K562 (cell line): ENCODE measurements at regions not wholly inside any gene's neighbourhood (a gene's known extent, or its start where the extent isn't known, plus 50 kb on each side); places are given as distances from the start of the nearest gene placed in this dataset.

Source experiments
- ATAC-seq: fragments of 200-7000 bp; cut with Tn5 transposase; 3 replicates; pipeline ENCODE4 v1.9.1; 2020; ENCODE audit warnings: moderate library complexity
- BruUV-seq: library from RNA; stranded (reverse); fragments of 400-500 nt; replicated peaks from 2 replicates; lab custom pipeline; 2021; lab: Mats Ljungman, UMichigan
- CTCF ChIA-PET: fragments of 300-600 bp; formaldehyde crosslinking; extraction: SDS; loops from one replicate; lab custom pipeline; 2021; ENCODE audit warnings: low intra/inter-chr PET ratio; lab: Yijun Ruan, JAX
- POLR2A ChIA-PET: fragments of 300-600, 350-650 bp; sonication (Branson Sonifier 250); formaldehyde crosslinking; extraction: SDS; loops from one replicate; lab custom pipeline; 2021; ENCODE audit warnings: antibody characterized with exemption, inconsistent platforms; lab: Yijun Ruan, JAX
- DNase-seq, 4 experiments: peaks; one replicate each; pipeline versions ENCODE4 v3.0.0 to v3.0.0-alpha.2; 2011 to 2018; ENCODE audit warnings: low spot score in 3 of 4, mixed read lengths in 3 of 4; ENCODE audit errors: extremely low read depth in 1 of 4
- FAIRE-seq: peaks from 2 replicates; lab custom pipeline; 2011; peaks lifted over from hg19 to GRCh38; lab: Jason Lieb, UNC
- H2AFZ ChIP-seq: 2 replicates; pipeline ENCODE4 v1.6.0; 2011; ENCODE audit warnings: low read depth, low read length, control low read depth, inconsistent platforms
- H3K27ac ChIP-seq: fragments of 200-600 bp; 3 replicates; pipeline ENCODE4 v1.8.0; 2011; ENCODE audit warnings: low read depth, mild to moderate bottlenecking, control low read depth, inconsistent platforms, low read length, moderate library complexity, mixed read lengths; ENCODE audit errors: extremely low read depth
- H3K27me3 ChIP-seq, 2 experiments: fragments of 300-600 bp in 1 of 2; 2 replicates in 1 of 2; 3 replicates in 1 of 2; pipeline versions ENCODE4 v1.6.0 to v1.8.0; 2011; ENCODE audit warnings: inconsistent platforms in 2 of 2, low read length in 2 of 2, mild to moderate bottlenecking in 1 of 2, mixed read lengths in 1 of 2, moderate library complexity in 1 of 2; ENCODE audit not compliant: control insufficient read depth in 2 of 2, insufficient read depth in 2 of 2
- H3K36me3 ChIP-seq: fragments of 300-600 bp; 3 replicates; pipeline ENCODE4 v1.8.0; 2011; ENCODE audit warnings: mild to moderate bottlenecking, low read length, inconsistent platforms; ENCODE audit not compliant: control insufficient read depth, insufficient read depth
- H3K4me1 ChIP-seq, 2 experiments: fragments of 200-600 bp in 1 of 2; replicated peaks in 1 of 2; 2 replicates in 1 of 2; 3 replicates in 1 of 2; pipeline versions ENCODE4 v1.5.1 to v1.8.0; 2011; ENCODE audit warnings: inconsistent platforms in 2 of 2, low read length in 2 of 2, mild to moderate bottlenecking in 1 of 2, mixed read lengths in 1 of 2, moderate library complexity in 1 of 2; ENCODE audit not compliant: control insufficient read depth in 2 of 2, insufficient read depth in 2 of 2
- H3K4me2 ChIP-seq: 2 replicates; pipeline ENCODE4 v1.6.1; 2011; ENCODE audit warnings: low read length, control low read depth, inconsistent platforms, mixed read lengths; ENCODE audit not compliant: insufficient read depth
- H3K4me3 ChIP-seq: fragments of 200-600 bp; sonication (generic), shearing (Covaris generic); 2 replicates; pipeline ENCODE4 v1.5.1; 2016; ENCODE audit warnings: control low read depth, inconsistent platforms
- H3K79me2 ChIP-seq: fragments of 200-600 bp; 3 replicates; pipeline ENCODE4 v1.8.0; 2011; ENCODE audit warnings: low read length, inconsistent platforms; ENCODE audit not compliant: control insufficient read depth, insufficient read depth
- H3K9ac ChIP-seq, 2 experiments: 2 replicates each; pipeline versions ENCODE4 v1.6.0 to v1.6.1; 2011; ENCODE audit warnings: low read depth in 2 of 2, low read length in 2 of 2, control low read depth in 1 of 2, inconsistent platforms in 1 of 2, mild to moderate bottlenecking in 1 of 2, mixed read lengths in 1 of 2; ENCODE audit not compliant: insufficient read depth in 1 of 2
- H3K9me1 ChIP-seq: one replicate; pipeline ENCODE4 v1.6.0; 2011; ENCODE audit warnings: inconsistent platforms, mild to moderate bottlenecking, low read length, moderate library complexity; ENCODE audit not compliant: control insufficient read depth, insufficient read depth
- H3K9me3 ChIP-seq: replicated peaks from 2 replicates; pipeline ENCODE4 v1.5.1; 2011; ENCODE audit warnings: low read depth, low read length, inconsistent platforms; ENCODE audit not compliant: control insufficient read depth, insufficient read depth
- H4K20me1 ChIP-seq: replicated peaks from 2 replicates; pipeline ENCODE4 v1.6.1; 2011; ENCODE audit warnings: low read length, inconsistent platforms, mixed read lengths; ENCODE audit not compliant: control insufficient read depth, insufficient read depth
- ARID2 ChIP-seq: fragments of 450-650 bp; IDR thresholded peaks from 2 replicates; pipeline ENCODE4 v1.6.1; 2017; ENCODE audit warnings: antibody characterized with exemption, mild to moderate bottlenecking
- FOXJ3 ChIP-seq: sonication (generic); formaldehyde crosslinking; IDR thresholded peaks from 2 replicates; pipeline ENCODE4 v1.4.0; 2020; ENCODE audit warnings: mild to moderate bottlenecking, missing genetic modification reagents
- NFATC3 ChIP-seq: fragments of 450-650 bp; IDR thresholded peaks from 2 replicates; pipeline ENCODE4 v1.6.1; 2017; ENCODE audit warnings: mild to moderate bottlenecking
- PTTG1 ChIP-seq: fragments of 450-650 bp; IDR thresholded peaks from 2 replicates; pipeline ENCODE4 v1.6.1; 2016; ENCODE audit warnings: low read depth, mild to moderate bottlenecking, missing genetic modification characterization, missing compliant biosample characterization
- RB1 ChIP-seq: fragments of 450-650 bp; IDR thresholded peaks from 2 replicates; pipeline ENCODE4 v1.6.1; 2017; ENCODE audit warnings: low read depth, mild to moderate bottlenecking
- SRSF1 ChIP-seq: fragments of 200-400 bp; formaldehyde crosslinking; IDR thresholded peaks from 2 replicates; pipeline ENCODE4 v1.6.1; 2017; ENCODE audit warnings: mild to moderate bottlenecking, low read depth, low read length, moderate library complexity
- SUPT5H ChIP-seq: fragments of 450-650 bp; IDR thresholded peaks from 2 replicates; pipeline ENCODE4 v1.6.1; 2016
- ZNF507 ChIP-seq: conservative IDR thresholded peaks from 2 replicates; pipeline ENCODE4 v1.6.1; 2017; ENCODE audit warnings: missing genetic modification characterization, missing compliant biosample characterization
- ZNF699 ChIP-seq: fragments of 250-450 bp; sonication (Bioruptor Pico); IDR thresholded peaks from 2 replicates; pipeline ENCODE4 v1.8.0; 2021; ENCODE audit warnings: mild to moderate bottlenecking, moderate library complexity; ENCODE audit not compliant: insufficient replicate concordance
- WGBS: fragments of 100-300 bp; shearing (Covaris generic); methylation state at CpG from one replicate; pipeline ENCODE4 v1.1.6; 2016; ENCODE audit warnings: low coverage, mixed read lengths; ENCODE audit not compliant: insufficient coverage; ENCODE audit errors: missing lambda C conversion rate; 5-methylcytosine and 5-hydroxymethylcytosine counted together
- in situ Hi-C: fragments of 300-500 bp; cut with MboI; formaldehyde crosslinking; loops from 4 replicates; pipeline ENCODE4 v1.15.0; 2018; ENCODE audit warnings: inconsistent platforms, mixed read lengths
- intact Hi-C: fragments of 100-400 bp; cut with micrococcal nuclease; formaldehyde crosslinking; loops from 2 replicates; pipeline ENCODE4 v1.14.2; 2022
- TF ChIP-seq, protein P1 (sequence below): fragments of 250-450 bp; sonication (Bioruptor Pico); IDR thresholded peaks from 2 replicates; pipeline ENCODE4 v1.8.0; 2022; ENCODE audit warnings: inconsistent platforms, mild to moderate bottlenecking, moderate library complexity, borderline replicate concordance

DNA sequence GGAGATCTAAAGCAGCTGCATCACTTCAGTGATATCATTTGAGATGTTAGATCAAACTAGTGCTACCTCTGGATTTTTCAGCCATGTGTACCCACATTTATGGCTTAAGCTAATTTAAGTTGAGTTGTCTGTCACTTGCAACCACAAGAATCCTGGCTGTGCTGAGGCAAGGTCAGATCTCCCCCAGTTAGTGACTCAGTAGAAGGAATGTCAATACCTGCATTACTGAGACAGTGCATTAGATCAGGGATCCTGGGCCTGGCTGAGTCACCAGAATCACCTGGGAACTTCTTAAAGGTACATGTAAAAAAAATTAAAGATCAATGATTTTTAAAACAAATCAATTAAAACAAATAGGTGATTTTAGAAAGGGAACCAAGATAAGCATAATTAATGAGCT lies 84.6 kb upstream of the GRIN2B start:
- no TSS peak for BruUV-seq
- in situ Hi-C loops: no loop called here
- Histone ChIP-seq H3K79me2 (no peaks in the 10 kb centered on the region), H3K4me3 (no peak overlapping the region), H2AFZ (no peak overlapping the region), H3K9me1 (no peaks in the 10 kb centered on the region), H3K36me3 (no peaks in the 10 kb centered on the region), H4K20me1 (no peaks in the 10 kb centered on the region), H3K4me2 (no peak overlapping the region), H3K9ac (no peak overlapping the region), H3K9me3 (no peaks in the 10 kb centered on the region)
- CTCF ChIA-PET: no interaction called here
- no peak for FAIRE-seq
- intact Hi-C loops: no loop called here
- ATAC-seq: no peak
- POLR2A ChIA-PET: no interaction called here
- TF ChIP-seq PTTG1 (tag) (no peak), NFATC3 (no peak), FOXJ3 (CRISPR knock-in tag) (no peak), ARID2 (no peak), ZNF699 (CRISPR knock-in tag) (no peak), ZNF507 (no peak)
- TF ChIP-seq, all 486 proteins: peak for 0
- H3K4me1 ChIP-seq: no peaks in the 10 kb centered on the region
- DNase-seq: no peak
- no peak overlapping the region for H3K27ac ChIP-seq
- no peaks in the 10 kb centered on the region for H3K27me3 ChIP-seq

GRCh38 chr12:14068961-14069360 lies 87.6 kb upstream of the GRIN2B start:
- TF ChIP-seq SRSF1 (no peak), RB1 (no peak), SUPT5H (no peak)
- TF ChIP-seq, protein P1, sequence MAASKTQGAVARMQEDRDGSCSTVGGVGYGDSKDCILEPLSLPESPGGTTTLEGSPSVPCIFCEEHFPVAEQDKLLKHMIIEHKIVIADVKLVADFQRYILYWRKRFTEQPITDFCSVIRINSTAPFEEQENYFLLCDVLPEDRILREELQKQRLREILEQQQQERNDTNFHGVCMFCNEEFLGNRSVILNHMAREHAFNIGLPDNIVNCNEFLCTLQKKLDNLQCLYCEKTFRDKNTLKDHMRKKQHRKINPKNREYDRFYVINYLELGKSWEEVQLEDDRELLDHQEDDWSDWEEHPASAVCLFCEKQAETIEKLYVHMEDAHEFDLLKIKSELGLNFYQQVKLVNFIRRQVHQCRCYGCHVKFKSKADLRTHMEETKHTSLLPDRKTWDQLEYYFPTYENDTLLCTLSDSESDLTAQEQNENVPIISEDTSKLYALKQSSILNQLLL (CRISPR knock-in tag): no peak
- Histone ChIP-seq H3K27ac (no peak overlapping the region), H2AFZ (no peak overlapping the region), H3K79me2 (no peaks in the 10 kb centered on the region), H4K20me1 (no peaks in the 10 kb centered on the region), H3K9me3 (no peaks in the 10 kb centered on the region), H3K4me1 (no peaks in the 10 kb centered on the region), H3K4me3 (no peak overlapping the region), H3K27me3 (no peaks in the 10 kb centered on the region), H3K4me2 (no peak overlapping the region), H3K9ac (no peak overlapping the region), H3K9me1 (no peaks in the 10 kb centered on the region), H3K36me3 (no peaks in the 10 kb centered on the region)
- FAIRE-seq: no peak
- intact Hi-C loops (no loop called here), in situ Hi-C loops (no loop called here)
- DNase-seq: no peak
- BruUV-seq: no TSS peak
- WGBS: 0% methylated on average over 1 of the region's 2 CpGs
- POLR2A ChIA-PET: no interaction called here
- CTCF ChIA-PET: no interaction called here
- ATAC-seq: no peak
